WERI-Rb-1 (cell line): ENCODE measurements at regions not wholly inside any gene's neighbourhood (a gene's known extent, or its start where the extent isn't known, plus 50 kb on each side); places are given as distances from the start of the nearest gene placed in this dataset.

ENCODE experiments used
- DNase-seq: peaks from one replicate; pipeline ENCODE4 v3.0.0-alpha.2; 2020
- H3K27ac ChIP-seq: fragments of 250-450 bp; sonication (Bioruptor Pico); 2 replicates; pipeline ENCODE4 v1.5.1; 2020; ENCODE audit warnings: mild to moderate bottlenecking, moderate library complexity
- H3K27me3 ChIP-seq: fragments of 250-450 bp; sonication (Bioruptor Pico); 2 replicates; pipeline ENCODE4 v1.5.1; 2021; ENCODE audit warnings: mild to moderate bottlenecking, low read depth, moderate library complexity; ENCODE audit not compliant: insufficient read depth, severe bottlenecking
- H3K36me3 ChIP-seq: fragments of 250-450 bp; sonication (Bioruptor Pico); 2 replicates; pipeline ENCODE4 v1.5.1; 2020; ENCODE audit warnings: mild to moderate bottlenecking, moderate library complexity
- H3K4me3 ChIP-seq: 2 replicates; pipeline ENCODE4 v1.5.1; 2011; ENCODE audit warnings: low read depth, mild to moderate bottlenecking, control low read depth, low read length
- H3K9me3 ChIP-seq: fragments of 250-450 bp; sonication (Bioruptor Pico); 2 replicates; pipeline ENCODE4 v1.5.1; 2021; ENCODE audit warnings: mild to moderate bottlenecking, moderate library complexity; ENCODE audit not compliant: severe bottlenecking
- TF ChIP-seq, protein P1 (sequence below): IDR thresholded peaks from 2 replicates; pipeline ENCODE4 v1.5.1; 2011; ENCODE audit warnings: low read depth, mild to moderate bottlenecking, control low read depth, inconsistent platforms, low read length

DNA sequence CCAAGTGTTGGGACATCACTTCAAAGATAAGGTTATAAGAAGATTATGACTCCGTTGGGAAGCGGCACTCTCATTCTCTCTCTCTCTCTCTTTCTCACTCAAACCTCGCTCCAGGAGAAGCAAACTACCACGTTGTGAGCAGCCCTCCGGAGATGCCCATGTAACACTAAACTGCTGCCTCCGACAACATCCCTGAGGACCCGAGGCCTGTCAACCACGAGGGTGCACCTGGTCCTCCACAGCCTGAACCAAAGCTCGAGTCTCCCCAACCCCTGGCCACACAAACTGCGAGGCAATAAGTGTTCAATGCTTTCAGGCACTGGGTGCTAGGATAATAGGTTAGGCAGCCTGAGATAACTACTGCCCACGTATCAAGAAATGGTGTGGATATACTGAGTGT lies 654.5 kb upstream of the ID2 start:
- DNase-seq: no peak
- Histone ChIP-seq H3K27me3 (no peaks in the 10 kb centered on the region), H3K36me3 (no peaks in the 10 kb centered on the region), H3K9me3 (no peaks in the 10 kb centered on the region), H3K4me3 (no peak overlapping the region), H3K27ac (no peak overlapping the region)
- TF ChIP-seq, protein P1, sequence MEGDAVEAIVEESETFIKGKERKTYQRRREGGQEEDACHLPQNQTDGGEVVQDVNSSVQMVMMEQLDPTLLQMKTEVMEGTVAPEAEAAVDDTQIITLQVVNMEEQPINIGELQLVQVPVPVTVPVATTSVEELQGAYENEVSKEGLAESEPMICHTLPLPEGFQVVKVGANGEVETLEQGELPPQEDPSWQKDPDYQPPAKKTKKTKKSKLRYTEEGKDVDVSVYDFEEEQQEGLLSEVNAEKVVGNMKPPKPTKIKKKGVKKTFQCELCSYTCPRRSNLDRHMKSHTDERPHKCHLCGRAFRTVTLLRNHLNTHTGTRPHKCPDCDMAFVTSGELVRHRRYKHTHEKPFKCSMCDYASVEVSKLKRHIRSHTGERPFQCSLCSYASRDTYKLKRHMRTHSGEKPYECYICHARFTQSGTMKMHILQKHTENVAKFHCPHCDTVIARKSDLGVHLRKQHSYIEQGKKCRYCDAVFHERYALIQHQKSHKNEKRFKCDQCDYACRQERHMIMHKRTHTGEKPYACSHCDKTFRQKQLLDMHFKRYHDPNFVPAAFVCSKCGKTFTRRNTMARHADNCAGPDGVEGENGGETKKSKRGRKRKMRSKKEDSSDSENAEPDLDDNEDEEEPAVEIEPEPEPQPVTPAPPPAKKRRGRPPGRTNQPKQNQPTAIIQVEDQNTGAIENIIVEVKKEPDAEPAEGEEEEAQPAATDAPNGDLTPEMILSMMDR: no peak

- TF ChIP-seq, protein P1: no peak
- no peak for DNase-seq
- H3K4me3 ChIP-seq: no peak overlapping the region
- H3K36me3 ChIP-seq: no peaks in the 10 kb centered on the region
- no peaks in the 10 kb centered on the region for H3K27me3 ChIP-seq
- no peaks in the 10 kb centered on the region for H3K9me3 ChIP-seq
- no peak overlapping the region for H3K27ac ChIP-seq
These were observed 653.8 kb upstream of the ID2 start for GRCh38 chr2:8028036-8028435.

- H3K36me3 ChIP-seq: no peaks in the 10 kb centered on the region
- H3K4me3 ChIP-seq: no peak overlapping the region
- TF ChIP-seq, protein P1: no peak
- no peaks in the 10 kb centered on the region for H3K9me3 ChIP-seq
- DNase-seq: no peak
- peak overlapping the region; percentile 61 for H3K27ac ChIP-seq
- no peaks in the 10 kb centered on the region for H3K27me3 ChIP-seq
These were observed 653.4 kb upstream of the ID2 start for GRCh38 chr2:8028436-8028835.

GRCh38 chr2:8028981-8029380 lies 652.9 kb upstream of the ID2 start:
- Histone ChIP-seq H3K27ac (peak overlapping the region; percentile 61), H3K9me3 (no peaks in the 10 kb centered on the region), H3K36me3 (no peaks in the 10 kb centered on the region), H3K27me3 (no peaks in the 10 kb centered on the region), H3K4me3 (no peak overlapping the region)
- TF ChIP-seq, protein P1: no peak
- peak; percentile 80 for DNase-seq

DNA sequence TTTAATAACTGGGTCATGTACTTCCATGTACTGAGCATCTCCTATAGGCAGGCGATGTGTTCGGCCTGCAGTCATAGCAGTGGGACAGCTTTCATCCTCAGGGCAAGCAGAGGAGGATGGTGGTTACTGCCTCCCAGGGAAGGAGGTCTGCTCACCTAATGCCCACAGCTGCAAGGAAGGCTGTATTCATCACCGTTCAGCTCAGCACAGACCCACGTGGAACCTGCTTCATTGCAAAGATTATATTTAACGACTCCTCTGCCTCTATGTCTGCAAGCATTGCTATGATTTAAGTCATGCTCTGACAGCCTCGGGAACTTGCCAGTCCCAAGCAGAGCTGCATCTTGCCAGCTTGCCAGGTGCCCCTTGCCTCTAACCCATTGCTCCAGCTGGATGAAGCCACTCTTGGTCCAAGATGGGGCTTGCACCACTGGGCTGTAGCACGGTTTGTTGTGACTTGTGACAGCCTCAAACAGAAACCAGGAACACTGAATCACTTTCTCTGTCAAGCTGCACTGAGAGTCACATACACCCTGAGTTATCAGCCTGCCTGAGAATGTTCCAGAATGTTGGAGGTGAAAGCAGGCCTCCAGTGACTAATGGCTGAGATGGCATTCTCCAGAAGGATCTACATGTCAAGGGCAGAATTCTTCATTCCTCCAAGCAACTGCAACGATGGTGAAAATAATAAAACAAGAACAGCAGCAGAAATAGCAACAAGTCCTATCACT lies 651.1 kb upstream of the ID2 start:
- H3K36me3 ChIP-seq: no peaks in the 10 kb centered on the region
- DNase-seq: no peak
- H3K9me3 ChIP-seq: no peaks in the 10 kb centered on the region
- no peak overlapping the region for H3K4me3 ChIP-seq
- H3K27ac ChIP-seq: no peak overlapping the region
- TF ChIP-seq, protein P1: no peak
- no peaks in the 10 kb centered on the region for H3K27me3 ChIP-seq

- Histone ChIP-seq H3K9me3 (no peaks in the 10 kb centered on the region), H3K36me3 (no peaks in the 10 kb centered on the region), H3K27ac (no peak overlapping the region), H3K4me3 (no peak overlapping the region), H3K27me3 (no peaks in the 10 kb centered on the region)
- TF ChIP-seq, protein P1: no peak
- no peak for DNase-seq
These were observed 650.5 kb upstream of the ID2 start for GRCh38 chr2:8031370-8031769.
